PC-9 (cell line): ENCODE measurements at regions not wholly inside any gene's neighbourhood (a gene's known extent, or its start where the extent isn't known, plus 50 kb on each side); places are given as distances from the start of the nearest gene placed in this dataset.

ENCODE experiments used
- BruUV-seq: library from RNA; stranded (reverse); fragments of 400-500 nt; replicated peaks from 2 replicates; lab custom pipeline; 2021; lab: Mats Ljungman, UMichigan
- CTCF ChIA-PET: fragments of 300-600 bp; sonication (Branson Sonifier 250); formaldehyde crosslinking; loops from one replicate; lab custom pipeline; 2022; ENCODE audit warnings: antibody characterized with exemption; lab: Charles Lee
- POLR2A ChIA-PET: fragments of 300-600 bp; sonication (Branson Sonifier 250); formaldehyde crosslinking; loops from one replicate; lab custom pipeline; 2022; ENCODE audit warnings: antibody characterized with exemption; ENCODE audit not compliant: unreplicated experiment; lab: Charles Lee
- DNase-seq, 2 experiments: peaks; one replicate each; pipeline versions ENCODE4 v3.0.0 to v3.0.0-alpha.2; 2015 to 2022; ENCODE audit warnings: mixed read lengths in 1 of 2
- H2AFZ ChIP-seq: fragments of 200-600 bp; sonication (generic); 2 replicates; pipeline ENCODE4 v1.8.1; 2017; ENCODE audit warnings: antibody characterized with exemption
- H3F3A ChIP-seq: fragments of 200-600 bp; sonication (generic); 2 replicates; pipeline ENCODE4 v1.8.1; 2017; ENCODE audit warnings: antibody characterized with exemption, mild to moderate bottlenecking, low read depth; ENCODE audit not compliant: insufficient read depth
- H3K27ac ChIP-seq: fragments of 200-600 bp; sonication (generic); 2 replicates; pipeline ENCODE4 v1.6.1; 2016; ENCODE audit warnings: mixed run types
- H3K27me3 ChIP-seq: fragments of 200-600 bp; sonication (generic); 2 replicates; pipeline ENCODE4 v1.6.1; 2016; ENCODE audit warnings: low read depth, mixed run types; ENCODE audit not compliant: insufficient read depth
- H3K36me3 ChIP-seq: fragments of 200-600 bp; sonication (generic); 2 replicates; pipeline ENCODE4 v1.6.1; 2016; ENCODE audit warnings: low read depth, mixed run types
- H3K4me1 ChIP-seq: fragments of 200-600 bp; sonication (generic); replicated peaks from 2 replicates; pipeline ENCODE4 v1.6.1; 2016; ENCODE audit warnings: mixed run types; ENCODE audit not compliant: insufficient read depth
- H3K4me2 ChIP-seq: fragments of 200-600 bp; sonication (generic); 2 replicates; pipeline ENCODE4 v1.6.1; 2017; ENCODE audit warnings: mixed run types
- H3K4me3 ChIP-seq: fragments of 200-600 bp; sonication (generic); 2 replicates; pipeline ENCODE4 v1.6.1; 2016; ENCODE audit warnings: mixed run types
- H3K79me2 ChIP-seq: fragments of 200-600 bp; sonication (generic); 2 replicates; pipeline ENCODE4 v1.6.1; 2017; ENCODE audit warnings: low read depth, mixed run types
- H3K9me2 ChIP-seq: fragments of 200-600 bp; sonication (generic); 2 replicates; pipeline ENCODE4 v1.8.1; 2017; ENCODE audit warnings: mild to moderate bottlenecking; ENCODE audit not compliant: insufficient read depth
- H3K9me3 ChIP-seq: fragments of 200-600 bp; sonication (generic); 2 replicates; pipeline ENCODE4 v1.8.1; 2016; ENCODE audit warnings: low read depth; ENCODE audit not compliant: insufficient read depth
- H4K20me1 ChIP-seq: fragments of 200-600 bp; sonication (generic); 2 replicates; pipeline ENCODE4 v1.8.1; 2017; ENCODE audit not compliant: insufficient read depth
- EZH2 ChIP-seq: fragments of 200-600 bp; sonication (generic); IDR thresholded peaks from 2 replicates; pipeline ENCODE4 v1.8.0; 2017; ENCODE audit warnings: antibody characterized with exemption, low read depth
- intact Hi-C: fragments of 100-400 bp; cut with micrococcal nuclease; formaldehyde crosslinking; loops from one replicate; pipeline ENCODE4 v1.10.0; 2022; ENCODE audit not compliant: unreplicated experiment
- TF ChIP-seq, protein P1 (sequence below): fragments of 200-600 bp; sonication (generic); conservative IDR thresholded peaks from 2 replicates; pipeline ENCODE4 v1.6.1; 2017; ENCODE audit warnings: mixed run types, antibody characterized with exemption, mild to moderate bottlenecking, moderate library complexity

DNA sequence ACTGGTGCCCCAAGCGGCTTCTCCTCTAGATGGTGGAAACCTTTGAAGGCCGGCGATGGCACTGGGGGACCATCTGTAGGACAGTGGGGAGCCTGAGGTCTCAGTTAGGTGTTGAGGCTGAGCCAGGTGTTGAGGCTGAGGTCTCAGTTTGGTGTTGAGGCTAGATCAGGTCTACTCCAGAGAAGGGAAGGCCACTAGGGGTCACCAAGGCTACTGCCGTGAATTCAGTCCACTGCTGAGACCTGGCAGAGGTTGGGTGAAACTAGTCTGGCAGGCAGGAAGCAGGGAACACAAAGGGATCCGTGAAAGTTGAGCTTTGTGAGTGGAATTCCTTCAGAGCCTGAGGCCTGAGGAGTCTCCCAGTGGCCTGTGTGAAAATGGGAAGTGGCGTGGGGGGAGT is 123.8 kb upstream of the FGF3 start:
- intact Hi-C loops, result loop anchor here (1.0 to 10.0 kb wide), 2 partner anchors 122 to 185 kb away; no protein-coding TSS in a partner anchor
- BruUV-seq, result no TSS peak
- Histone ChIP-seq H3K4me1 (peaks cover 14% of the 10 kb centered on the region), H3K9me3 (no peaks in the 10 kb centered on the region), H2AFZ (no peak overlapping the region), H3K4me2 (no peak overlapping the region), H3K4me3 (no peak overlapping the region), H3K9me2 (no peaks in the 10 kb centered on the region), H3K36me3 (no peaks in the 10 kb centered on the region), H3K27me3 (no peaks in the 10 kb centered on the region), H3K79me2 (peaks cover 5% of the 10 kb centered on the region; the same call in 1 of the 2 replicates), H3K27ac (no peak overlapping the region), H4K20me1 (no peaks in the 10 kb centered on the region), H3F3A (peaks cover 12% of the 10 kb centered on the region)
- TF ChIP-seq EZH2, result no peak
- TF ChIP-seq, protein P1, sequence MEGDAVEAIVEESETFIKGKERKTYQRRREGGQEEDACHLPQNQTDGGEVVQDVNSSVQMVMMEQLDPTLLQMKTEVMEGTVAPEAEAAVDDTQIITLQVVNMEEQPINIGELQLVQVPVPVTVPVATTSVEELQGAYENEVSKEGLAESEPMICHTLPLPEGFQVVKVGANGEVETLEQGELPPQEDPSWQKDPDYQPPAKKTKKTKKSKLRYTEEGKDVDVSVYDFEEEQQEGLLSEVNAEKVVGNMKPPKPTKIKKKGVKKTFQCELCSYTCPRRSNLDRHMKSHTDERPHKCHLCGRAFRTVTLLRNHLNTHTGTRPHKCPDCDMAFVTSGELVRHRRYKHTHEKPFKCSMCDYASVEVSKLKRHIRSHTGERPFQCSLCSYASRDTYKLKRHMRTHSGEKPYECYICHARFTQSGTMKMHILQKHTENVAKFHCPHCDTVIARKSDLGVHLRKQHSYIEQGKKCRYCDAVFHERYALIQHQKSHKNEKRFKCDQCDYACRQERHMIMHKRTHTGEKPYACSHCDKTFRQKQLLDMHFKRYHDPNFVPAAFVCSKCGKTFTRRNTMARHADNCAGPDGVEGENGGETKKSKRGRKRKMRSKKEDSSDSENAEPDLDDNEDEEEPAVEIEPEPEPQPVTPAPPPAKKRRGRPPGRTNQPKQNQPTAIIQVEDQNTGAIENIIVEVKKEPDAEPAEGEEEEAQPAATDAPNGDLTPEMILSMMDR, result no peak; the same call in 1 of the 2 replicates
- DNase-seq, result peak; percentile 38 to 49
- ChIA-PET CTCF (interaction anchor here (0.6 kb wide), 1 partner anchor 46 kb away, joined by 3 read pairs; no protein-coding TSS in a partner anchor), POLR2A (interaction anchor here (0.6 kb wide), 1 partner anchor 260 kb away, joined by 6 read pairs; the partner anchor contains the start of gene FADD)

DNA sequence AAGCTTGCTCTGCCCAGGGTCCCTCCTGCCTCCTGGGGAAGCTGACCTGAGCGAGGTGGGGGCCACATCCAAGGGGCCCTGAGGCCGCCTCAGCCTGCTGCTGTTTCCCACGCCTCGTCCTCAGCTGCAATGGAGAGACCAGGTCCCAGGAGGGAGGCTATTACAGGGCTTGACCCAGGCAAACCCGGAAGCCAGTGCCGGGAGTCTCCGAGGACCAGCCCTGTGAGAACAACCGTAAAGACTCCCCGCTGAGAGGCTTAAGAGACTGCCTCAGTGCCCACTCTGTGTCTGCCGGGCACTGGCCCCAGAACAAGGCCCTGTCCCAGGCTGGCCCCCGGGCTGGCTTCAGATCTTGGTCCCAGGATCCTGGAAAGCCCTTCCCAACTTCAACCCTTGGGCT is 124.3 kb upstream of the FGF3 start:
- peak in 1 of 2 experiments; percentile 18 for DNase-seq
- Histone ChIP-seq H3K79me2 (peaks cover 5% of the 10 kb centered on the region; the same call in 1 of the 2 replicates), H3K9me2 (no peaks in the 10 kb centered on the region), H3K27ac (no peak overlapping the region), H3K36me3 (no peaks in the 10 kb centered on the region), H3K9me3 (no peaks in the 10 kb centered on the region), H3K4me3 (no peak overlapping the region), H3F3A (peaks cover 15% of the 10 kb centered on the region), H3K27me3 (no peaks in the 10 kb centered on the region), H4K20me1 (no peaks in the 10 kb centered on the region), H2AFZ (no peak overlapping the region), H3K4me2 (no peak overlapping the region), H3K4me1 (peaks cover 19% of the 10 kb centered on the region)
- POLR2A ChIA-PET, result interaction anchor here (0.6 kb wide), 1 partner anchor 260 kb away, joined by 6 read pairs; the partner anchor contains the start of gene FADD
- TF ChIP-seq, protein P1, result no peak
- TF ChIP-seq EZH2, result no peak
- intact Hi-C loops, result loop anchor here (1.0 to 10.0 kb wide), 2 partner anchors 121 to 185 kb away; no protein-coding TSS in a partner anchor
- no TSS peak for BruUV-seq
- CTCF ChIA-PET, result no interaction called here

DNA sequence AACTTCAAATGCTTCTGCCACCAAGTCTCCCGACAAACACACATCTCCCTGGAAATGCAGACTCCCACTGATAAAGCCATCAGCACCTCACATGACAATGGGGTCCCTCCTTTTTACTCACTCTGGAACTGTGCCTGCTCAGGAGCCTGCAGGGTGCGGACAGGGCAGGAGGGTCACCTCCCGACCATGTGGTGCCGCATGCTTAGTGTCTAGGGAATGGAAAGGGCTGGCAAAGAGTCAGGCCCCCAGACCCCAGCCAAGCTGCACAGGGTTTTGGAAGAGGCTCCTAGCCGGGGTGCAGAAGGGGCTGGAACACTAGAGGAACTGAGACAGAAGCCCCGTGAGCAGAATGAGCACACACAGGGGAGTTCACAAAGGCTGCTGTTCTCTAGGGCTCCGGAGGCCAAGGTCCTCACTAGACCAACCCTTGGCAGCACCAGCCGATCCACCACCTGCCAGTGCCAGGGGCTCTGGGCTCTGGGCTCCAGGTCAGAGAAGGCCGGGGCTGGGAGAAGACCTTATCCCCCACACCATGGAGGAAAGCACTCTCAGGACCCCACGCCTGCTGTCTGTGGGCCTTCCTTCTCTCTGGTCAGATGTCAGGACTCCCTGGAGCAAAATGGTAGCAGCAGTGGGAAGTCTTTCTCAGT is 125.1 kb upstream of the FGF3 start:
- no peaks in the 10 kb centered on the region for H3K9me3 ChIP-seq
- no peaks in the 10 kb centered on the region for H4K20me1 ChIP-seq
- ChIA-PET CTCF (no interaction called here), POLR2A (no interaction called here)
- intact Hi-C loops, result loop anchor here (10.0 kb wide), 1 partner anchor 121 kb away; no protein-coding TSS in a partner anchor
- no peaks in the 10 kb centered on the region for H3K9me2 ChIP-seq
- H3K79me2 ChIP-seq, result peaks cover 5% of the 10 kb centered on the region; the same call in 1 of the 2 replicates
- no peaks in the 10 kb centered on the region for H3K36me3 ChIP-seq
- peak in 1 of 2 experiments; percentile 32 for DNase-seq
- no peak overlapping the region for H3K4me3 ChIP-seq
- TF ChIP-seq EZH2, result no peak
- TF ChIP-seq, protein P1, result no peak
- H3K4me1 ChIP-seq, result peaks cover 26% of the 10 kb centered on the region
- no peak overlapping the region for H2AFZ ChIP-seq
- H3K4me2 ChIP-seq, result no peak overlapping the region
- H3K27ac ChIP-seq, result no peak overlapping the region
- no TSS peak for BruUV-seq
- H3F3A ChIP-seq, result peaks cover 22% of the 10 kb centered on the region
- no peaks in the 10 kb centered on the region for H3K27me3 ChIP-seq
